ENCODE measurements at regions not wholly inside any gene's neighbourhood (a gene's known extent, or its start where the extent isn't known, plus 50 kb on each side); places are given as distances from the start of the nearest gene placed in this dataset.

- Histone ChIP-seq H3K27me3 (no peaks in the 10 kb centered on the region), H3K27ac (no peak overlapping the region), H3K9me3 (no peaks in the 10 kb centered on the region), H3K4me1 (no peaks in the 10 kb centered on the region), H3K36me3 (no peaks in the 10 kb centered on the region), H3K4me3 (no peak overlapping the region)
- intact Hi-C loops (cut with DNase I): no loop called here
- TF ChIP-seq EP300 (IDR thresholded peaks at IDR 0.05) (no peak), POLR2A (IDR thresholded peaks at IDR 0.05) (no peak), POLR2AphosphoS5 (IDR thresholded peaks at IDR 0.05) (no peak)
- TF ChIP-seq, protein P1, sequence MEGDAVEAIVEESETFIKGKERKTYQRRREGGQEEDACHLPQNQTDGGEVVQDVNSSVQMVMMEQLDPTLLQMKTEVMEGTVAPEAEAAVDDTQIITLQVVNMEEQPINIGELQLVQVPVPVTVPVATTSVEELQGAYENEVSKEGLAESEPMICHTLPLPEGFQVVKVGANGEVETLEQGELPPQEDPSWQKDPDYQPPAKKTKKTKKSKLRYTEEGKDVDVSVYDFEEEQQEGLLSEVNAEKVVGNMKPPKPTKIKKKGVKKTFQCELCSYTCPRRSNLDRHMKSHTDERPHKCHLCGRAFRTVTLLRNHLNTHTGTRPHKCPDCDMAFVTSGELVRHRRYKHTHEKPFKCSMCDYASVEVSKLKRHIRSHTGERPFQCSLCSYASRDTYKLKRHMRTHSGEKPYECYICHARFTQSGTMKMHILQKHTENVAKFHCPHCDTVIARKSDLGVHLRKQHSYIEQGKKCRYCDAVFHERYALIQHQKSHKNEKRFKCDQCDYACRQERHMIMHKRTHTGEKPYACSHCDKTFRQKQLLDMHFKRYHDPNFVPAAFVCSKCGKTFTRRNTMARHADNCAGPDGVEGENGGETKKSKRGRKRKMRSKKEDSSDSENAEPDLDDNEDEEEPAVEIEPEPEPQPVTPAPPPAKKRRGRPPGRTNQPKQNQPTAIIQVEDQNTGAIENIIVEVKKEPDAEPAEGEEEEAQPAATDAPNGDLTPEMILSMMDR (IDR thresholded peaks at IDR 0.05): no peak
- 80 to 90% methylated on average over 4 of the region's 4 CpGs for WGBS, 2 donors
- no peak for DNase-seq
Measured at GRCh38 chr6:104572901-104573300, 286.8 kb downstream of the HACE1 start.

DNA sequence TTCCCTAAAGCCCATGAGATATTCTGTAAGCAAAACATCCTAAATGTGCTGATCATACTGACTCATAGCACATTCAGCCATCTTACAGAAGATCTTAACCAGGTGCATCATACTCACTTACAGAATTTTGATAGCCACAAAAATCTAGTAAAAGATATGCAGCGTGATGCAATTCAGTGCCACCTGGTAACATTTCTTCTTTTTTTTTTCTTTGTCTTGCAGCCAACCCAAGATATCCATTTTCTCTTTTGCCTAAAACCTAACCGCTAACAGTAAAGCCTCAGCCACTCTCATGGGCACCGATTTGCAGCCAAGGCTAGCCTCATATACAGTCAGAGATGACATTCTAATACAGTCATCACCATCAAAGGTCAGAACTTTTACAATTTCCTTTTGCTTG is 293.3 kb downstream of the HACE1 start:
- no peak overlapping the region for H3K4me3 ChIP-seq
- H3K9me3 ChIP-seq: no peaks in the 10 kb centered on the region
- TF ChIP-seq POLR2AphosphoS5 (IDR thresholded peaks at IDR 0.05): no peak
- no peak for TF ChIP-seq POLR2A (IDR thresholded peaks at IDR 0.05)
- TF ChIP-seq, protein P1 (IDR thresholded peaks at IDR 0.05): no peak
- TF ChIP-seq EP300 (IDR thresholded peaks at IDR 0.05): no peak
- H3K36me3 ChIP-seq: no peaks in the 10 kb centered on the region
- no peaks in the 10 kb centered on the region for H3K4me1 ChIP-seq
- H3K27ac ChIP-seq: no peak overlapping the region
- no peak for DNase-seq
- intact Hi-C loops (cut with DNase I): no loop called here
- no peaks in the 10 kb centered on the region for H3K27me3 ChIP-seq
- 78 to 85% methylated on average over 3 of the region's 3 CpGs for WGBS, 2 donors

GRCh38 chr6:104563306-104563705 is 296.4 kb downstream of the HACE1 start:
- WGBS, 2 donors: 90 to 91% methylated on average over 3 of the region's 3 CpGs
- TF ChIP-seq POLR2AphosphoS5 (IDR thresholded peaks at IDR 0.05): no peak
- no peak for TF ChIP-seq EP300 (IDR thresholded peaks at IDR 0.05)
- TF ChIP-seq, protein P1 (IDR thresholded peaks at IDR 0.05): no peak
- no peak for TF ChIP-seq POLR2A (IDR thresholded peaks at IDR 0.05)
- Histone ChIP-seq H3K27ac (no peak overlapping the region), H3K27me3 (no peaks in the 10 kb centered on the region), H3K4me1 (no peaks in the 10 kb centered on the region), H3K36me3 (no peaks in the 10 kb centered on the region), H3K9me3 (no peaks in the 10 kb centered on the region), H3K4me3 (no peak overlapping the region)
- DNase-seq: no peak
- intact Hi-C loops (cut with DNase I): no loop called here

GRCh38 chr6:104559435-104560202 is 300.1 kb downstream of the HACE1 start:
- H3K9me3 ChIP-seq: no peaks in the 10 kb centered on the region
- TF ChIP-seq EP300 (IDR thresholded peaks at IDR 0.05): no peak
- no peak for TF ChIP-seq POLR2A (IDR thresholded peaks at IDR 0.05)
- TF ChIP-seq POLR2AphosphoS5 (IDR thresholded peaks at IDR 0.05): no peak
- no peaks in the 10 kb centered on the region for H3K4me1 ChIP-seq
- intact Hi-C loops (cut with DNase I): no loop called here
- H3K4me3 ChIP-seq: no peak overlapping the region
- H3K27me3 ChIP-seq: no peaks in the 10 kb centered on the region
- H3K36me3 ChIP-seq: no peaks in the 10 kb centered on the region
- WGBS, 2 donors: 86 to 91% methylated on average over 3 of the region's 3 CpGs
- H3K27ac ChIP-seq: no peak overlapping the region
- no peak for DNase-seq

DNA sequence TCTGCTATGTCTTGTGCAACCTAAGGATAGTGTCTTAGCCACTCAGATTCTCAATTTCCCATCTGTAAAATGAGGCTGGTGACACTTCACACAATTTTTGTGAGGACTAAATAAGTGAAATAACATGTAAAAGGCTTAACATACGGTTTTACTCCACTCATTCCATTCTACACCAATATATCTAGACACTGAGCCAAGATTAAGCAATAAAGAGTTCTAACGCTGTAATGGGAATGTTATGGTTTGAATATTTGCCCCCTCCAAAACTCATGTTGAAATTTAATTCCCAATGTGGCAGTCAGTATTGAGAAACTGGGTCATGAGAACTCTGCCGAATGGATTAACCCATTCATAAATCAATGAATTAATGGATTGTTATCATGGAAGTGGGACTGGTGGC is 301.0 kb downstream of the HACE1 start:
- 55 to 74% methylated on average over 3 of the region's 3 CpGs for WGBS, 2 donors
- Histone ChIP-seq H3K27me3 (no peaks in the 10 kb centered on the region), H3K4me3 (no peak overlapping the region), H3K4me1 (no peaks in the 10 kb centered on the region), H3K27ac (no peak overlapping the region), H3K9me3 (no peaks in the 10 kb centered on the region), H3K36me3 (no peaks in the 10 kb centered on the region)
- DNase-seq: no peak
- no peak for TF ChIP-seq EP300 (IDR thresholded peaks at IDR 0.05)
- no peak for TF ChIP-seq POLR2A (IDR thresholded peaks at IDR 0.05)
- no peak for TF ChIP-seq POLR2AphosphoS5 (IDR thresholded peaks at IDR 0.05)
- TF ChIP-seq, protein P1 (IDR thresholded peaks at IDR 0.05): no peak
- intact Hi-C loops (cut with DNase I): no loop called here
